Activated CD8-positive, alpha-beta memory T cell treated with anti-CD3 and anti-CD28 coated beads, Interleukin-2, amount 50 U/mL, for 4 hours (primary cell): ENCODE measurements at regions not wholly inside any gene's neighbourhood (a gene's known extent, or its start where the extent isn't known, plus 50 kb on each side); places are given as distances from the start of the nearest gene placed in this dataset.

Experiments used
- DNase-seq: peaks from one replicate; pipeline ENCODE4 v3.0.0-alpha.2; 2020

- no peak for DNase-seq
Measured at GRCh38 chr3:103075282-103075681, 640.5 kb downstream of the ZPLD1 start.

- no peak for DNase-seq
Measured at GRCh38 chr3:103077910-103078309, 643.1 kb downstream of the ZPLD1 start.

- no peak for DNase-seq
Measured at GRCh38 chr3:103082501-103082900, 647.7 kb downstream of the ZPLD1 start.

- DNase-seq: no peak
Measured at GRCh38 chr3:103083848-103084631, 649.2 kb downstream of the ZPLD1 start.

- DNase-seq: no peak
Measured at GRCh38 chr3:103085465-103085864, 650.6 kb downstream of the ZPLD1 start.

- no peak for DNase-seq
Measured at GRCh38 chr3:103089758-103090157, 654.9 kb downstream of the ZPLD1 start.

GRCh38 chr3:103105206-103105605 is 670.4 kb downstream of the ZPLD1 start:
- DNase-seq: no peak

- DNase-seq: no peak
Measured at GRCh38 chr3:103112273-103112672, 677.5 kb downstream of the ZPLD1 start.

GRCh38 chr3:103126115-103126514 is 691.3 kb downstream of the ZPLD1 start:
- no peak for DNase-seq

- DNase-seq: no peak
Measured at GRCh38 chr3:103127098-103127630, 692.3 kb downstream of the ZPLD1 start.

GRCh38 chr3:103127737-103128136 is 692.9 kb downstream of the ZPLD1 start:
- DNase-seq: no peak

- no peak for DNase-seq
Measured at GRCh38 chr3:103134023-103134724, 699.4 kb downstream of the ZPLD1 start.

GRCh38 chr3:103136621-103137020 is 701.8 kb downstream of the ZPLD1 start:
- DNase-seq: no peak

- no peak for DNase-seq
Measured at GRCh38 chr3:103137830-103138229, 703.0 kb downstream of the ZPLD1 start.

- no peak for DNase-seq
Measured at GRCh38 chr3:103158183-103158582, 723.4 kb downstream of the ZPLD1 start.

GRCh38 chr3:103166890-103167289 is 732.1 kb downstream of the ZPLD1 start:
- DNase-seq: no peak

GRCh38 chr3:103167850-103168249 is 733.0 kb downstream of the ZPLD1 start:
- no peak for DNase-seq

GRCh38 chr3:103169289-103169688 is 734.5 kb downstream of the ZPLD1 start:
- DNase-seq: no peak

- no peak for DNase-seq
Measured at GRCh38 chr3:103170651-103171050, 735.8 kb downstream of the ZPLD1 start.

GRCh38 chr3:103173940-103174339 is 739.1 kb downstream of the ZPLD1 start:
- no peak for DNase-seq

- no peak for DNase-seq
Measured at GRCh38 chr3:103181160-103181559, 746.3 kb downstream of the ZPLD1 start.

- DNase-seq: no peak
Measured at GRCh38 chr3:103184772-103185171, 750.0 kb downstream of the ZPLD1 start.

GRCh38 chr3:103189941-103190340 is 755.1 kb downstream of the ZPLD1 start:
- DNase-seq: no peak

GRCh38 chr3:103195216-103195615 is 760.4 kb downstream of the ZPLD1 start:
- DNase-seq: no peak
